ENCODE measurements at regions not wholly inside any gene's neighbourhood (a gene's known extent, or its start where the extent isn't known, plus 50 kb on each side); places are given as distances from the start of the nearest gene placed in this dataset.

DNA sequence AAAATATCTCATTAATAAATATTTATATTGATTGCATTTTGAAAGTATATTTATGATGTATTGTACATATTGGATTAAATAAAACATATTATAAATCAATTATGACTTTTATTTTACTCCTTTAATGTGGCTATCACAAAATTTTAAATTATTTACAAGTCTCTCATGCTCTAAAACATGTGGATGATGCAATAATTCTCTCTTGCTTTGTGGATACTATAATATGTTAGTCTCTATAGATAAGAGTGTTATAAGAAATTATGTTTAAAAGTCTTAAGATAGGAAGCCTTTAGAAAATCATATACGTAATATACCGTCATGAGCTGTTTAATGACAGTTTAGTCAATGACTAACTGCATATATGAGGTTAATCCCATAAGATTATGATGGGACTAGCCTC is 547.4 kb upstream of the ALCAM start:
- DNase-seq (ENCODE audit: low spot score) = no peak
- intact Hi-C loops (cut with DNase I) = no loop called here

DNA sequence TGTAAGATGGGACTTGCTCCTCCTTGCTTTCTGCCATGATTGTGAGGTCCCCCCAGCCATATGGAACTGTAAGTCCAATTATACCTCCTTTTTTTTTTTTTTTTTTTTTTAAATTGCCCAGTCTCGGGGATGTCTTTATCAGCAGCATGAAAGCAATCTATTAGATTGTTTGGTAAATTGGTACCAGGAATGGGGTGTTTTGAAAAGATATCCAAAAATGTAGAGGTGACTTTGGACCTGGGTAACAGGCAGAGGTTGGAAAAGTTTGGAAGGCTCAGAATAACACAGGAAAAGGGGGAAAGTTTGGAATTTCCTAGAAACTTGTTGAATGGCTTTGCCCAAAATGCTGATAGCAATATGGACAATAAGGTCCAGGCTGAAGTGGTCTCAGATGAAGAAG is 545.8 kb upstream of the ALCAM start:
- intact Hi-C loops (cut with DNase I) = no loop called here
- DNase-seq (ENCODE audit: low spot score) = no peak

GRCh38 chr3:104825116-104825515 is 541.6 kb upstream of the ALCAM start:
- no peak for DNase-seq (ENCODE audit: low spot score)
- intact Hi-C loops (cut with DNase I) = no loop called here

DNA sequence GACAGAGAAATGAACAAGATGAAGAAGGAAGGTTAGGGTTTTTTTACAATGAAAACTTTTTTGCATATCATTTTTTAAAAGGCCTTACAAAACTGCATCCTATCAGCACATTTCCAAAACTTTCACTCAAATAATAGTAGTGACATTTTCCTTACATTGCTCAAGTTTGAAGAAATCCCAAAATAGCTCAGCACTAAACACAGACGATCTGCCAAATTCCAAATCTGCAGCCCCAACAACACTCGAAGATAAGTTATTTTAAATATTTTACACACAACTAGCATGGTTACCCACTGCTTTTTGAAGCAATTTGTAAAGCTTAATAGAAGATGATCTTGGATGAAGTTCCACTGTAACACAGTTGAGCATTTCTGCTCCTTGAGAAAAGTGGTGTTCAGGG is 535.6 kb upstream of the ALCAM start:
- intact Hi-C loops (cut with DNase I) = loop anchor here in 1 of 2 donors (5.0 kb wide), 1 partner anchor 1761 kb away; no protein-coding TSS in a partner anchor
- no peak for DNase-seq (ENCODE audit: low spot score)

DNA sequence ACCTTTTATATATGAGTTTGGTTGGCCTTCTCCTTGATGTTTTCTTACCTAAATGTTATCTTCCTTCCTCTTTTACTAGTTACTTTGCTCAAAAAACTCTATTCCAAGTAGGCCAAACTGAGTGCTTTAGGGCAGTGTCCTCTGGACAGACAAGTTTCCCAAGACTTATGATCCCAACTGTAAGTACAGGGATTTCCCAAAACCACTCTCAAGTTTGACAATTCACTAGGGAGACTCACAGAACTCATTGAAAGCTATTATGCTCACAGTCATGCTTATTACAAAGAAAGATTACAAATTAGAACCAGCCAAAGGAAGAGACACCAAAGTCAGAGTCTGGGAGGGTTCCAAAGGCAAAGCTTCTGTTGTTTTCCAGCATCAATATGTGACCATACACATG is 534.2 kb upstream of the ALCAM start:
- no peak for DNase-seq (ENCODE audit: low spot score)
- intact Hi-C loops (cut with DNase I) = loop anchor here in 1 of 2 donors (5.0 kb wide), 1 partner anchor 1760 kb away; no protein-coding TSS in a partner anchor

DNA sequence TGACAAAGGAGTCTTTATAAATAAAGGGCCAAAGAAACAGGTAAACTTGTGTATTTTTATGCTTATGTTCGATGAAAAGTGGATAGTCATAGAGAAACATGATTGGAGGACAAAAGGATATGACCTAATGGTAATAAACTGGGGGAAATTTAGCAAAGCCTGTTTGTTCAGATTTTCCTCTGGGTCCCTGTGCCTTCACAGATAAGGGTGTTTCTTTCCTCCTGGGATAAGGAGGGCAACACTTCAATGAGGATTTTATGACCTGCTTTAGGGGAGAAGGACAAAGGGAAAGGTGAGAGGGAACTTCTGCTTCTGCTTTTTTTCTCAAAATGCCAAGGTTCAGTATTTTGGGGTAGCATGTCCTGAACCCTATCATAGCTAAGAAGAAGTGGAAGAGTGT is 531.3 kb upstream of the ALCAM start:
- DNase-seq (ENCODE audit: low spot score) = no peak
- intact Hi-C loops (cut with DNase I) = no loop called here

DNA sequence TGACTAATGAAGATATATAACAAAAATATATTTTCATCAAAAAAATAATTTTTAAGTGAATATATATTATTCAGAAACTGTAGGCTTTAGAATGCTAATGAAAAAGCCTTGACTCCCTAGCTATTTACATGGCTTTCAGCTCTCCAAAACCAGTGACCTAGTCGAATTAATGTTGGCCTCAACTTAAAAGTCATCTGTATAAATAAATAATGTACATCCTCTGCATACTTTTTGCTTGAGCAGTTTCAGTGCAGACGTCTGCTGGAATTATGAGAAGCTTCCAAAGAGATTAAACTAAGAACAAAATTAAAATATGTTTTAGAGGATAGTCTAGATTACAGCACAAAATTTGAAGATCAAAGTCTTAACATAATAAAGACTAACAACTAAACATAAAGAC is 520.4 kb upstream of the ALCAM start:
- intact Hi-C loops (cut with DNase I) = no loop called here

DNA sequence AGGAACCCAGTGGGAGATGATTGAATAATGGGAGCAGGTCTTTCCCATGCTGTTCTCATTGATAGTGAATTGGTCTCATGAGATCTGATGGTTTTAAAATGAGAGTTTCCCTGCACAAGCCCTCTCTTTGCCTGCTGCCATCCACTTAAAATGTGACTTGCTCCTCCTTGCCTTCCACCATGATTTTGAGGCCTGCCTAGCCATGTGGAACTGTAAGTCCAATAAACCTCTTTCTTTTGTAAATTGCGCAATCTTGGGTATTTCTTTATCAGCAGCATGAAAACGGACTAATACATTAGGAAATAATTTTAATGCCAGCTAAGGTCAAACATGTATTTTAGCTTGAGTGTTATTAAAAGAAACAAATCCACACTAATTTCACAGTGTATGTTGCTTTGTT is 517.6 kb upstream of the ALCAM start:
- intact Hi-C loops (cut with DNase I) = no loop called here
- no peak for DNase-seq (ENCODE audit: low spot score)

More for the DNA sequence above, 520.4 kb upstream of the ALCAM start:
- no peak for DNase-seq (ENCODE audit: low spot score)

DNA sequence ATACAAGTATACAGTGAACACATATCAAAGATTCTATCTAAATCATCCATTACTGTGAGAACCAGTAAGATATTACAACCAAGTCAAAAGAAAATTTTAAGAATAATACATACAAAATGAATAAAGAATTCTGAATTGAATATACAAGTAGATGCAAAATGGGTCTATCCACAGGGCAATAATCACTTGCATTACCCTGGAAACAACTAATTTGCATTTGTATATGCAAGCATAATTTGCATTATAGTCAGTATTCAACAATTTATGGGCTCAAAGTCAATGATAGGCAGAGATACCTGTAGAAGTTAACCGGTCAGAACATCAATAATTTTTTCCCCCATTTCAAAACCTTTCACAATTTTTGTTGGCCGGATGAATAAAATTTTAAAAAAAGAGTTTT is 512.2 kb upstream of the ALCAM start:
- intact Hi-C loops (cut with DNase I) = no loop called here
- no peak for DNase-seq (ENCODE audit: low spot score)

- intact Hi-C loops (cut with DNase I) = no loop called here
- no peak for DNase-seq (ENCODE audit: low spot score)
Observed at GRCh38 chr3:104855702-104856101, 511.0 kb upstream of the ALCAM start.

DNA sequence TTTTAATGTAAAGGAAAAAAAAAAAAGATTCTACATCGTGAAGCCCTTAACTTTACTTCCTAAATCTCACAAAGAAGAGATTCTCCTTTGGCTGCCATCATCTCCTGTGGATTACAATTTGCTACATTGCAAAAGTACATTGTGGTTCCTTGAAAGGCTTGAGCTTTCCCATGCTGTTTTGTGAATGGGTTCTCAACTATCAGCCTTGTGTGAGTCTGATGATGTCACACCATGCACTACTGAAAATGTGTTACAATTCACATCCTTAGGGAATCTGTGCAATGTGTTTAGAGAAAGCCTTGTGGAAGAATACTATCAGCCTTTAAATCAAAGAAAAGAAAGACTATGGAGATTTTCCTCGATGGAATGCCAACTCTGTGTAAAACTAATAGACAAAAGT is 510.0 kb upstream of the ALCAM start:
- no peak for DNase-seq (ENCODE audit: low spot score)
- intact Hi-C loops (cut with DNase I) = no loop called here

DNA sequence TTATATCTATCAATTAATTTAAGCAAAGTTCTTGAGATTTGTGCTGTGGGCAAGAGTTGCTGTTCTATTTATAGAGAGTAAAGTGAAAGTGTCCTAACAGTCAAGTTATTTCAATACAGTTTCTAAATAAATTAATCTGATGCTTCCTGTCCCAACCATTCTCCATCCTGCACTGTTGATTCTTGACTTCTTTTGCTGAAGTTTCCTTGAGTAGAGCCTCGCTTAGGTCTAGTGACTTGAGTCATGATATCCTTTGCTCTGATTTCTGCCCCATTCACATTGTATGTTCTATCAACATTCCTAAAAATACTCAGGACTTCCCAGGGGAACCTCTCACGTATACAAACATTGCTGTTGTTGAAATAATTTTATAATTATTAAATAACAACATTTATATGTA is 498.4 kb upstream of the ALCAM start:
- intact Hi-C loops (cut with DNase I) = no loop called here
- DNase-seq (ENCODE audit: low spot score) = no peak

- DNase-seq (ENCODE audit: low spot score) = no peak
- intact Hi-C loops (cut with DNase I) = no loop called here
Observed at GRCh38 chr3:104870276-104870675, 496.4 kb upstream of the ALCAM start.

DNA sequence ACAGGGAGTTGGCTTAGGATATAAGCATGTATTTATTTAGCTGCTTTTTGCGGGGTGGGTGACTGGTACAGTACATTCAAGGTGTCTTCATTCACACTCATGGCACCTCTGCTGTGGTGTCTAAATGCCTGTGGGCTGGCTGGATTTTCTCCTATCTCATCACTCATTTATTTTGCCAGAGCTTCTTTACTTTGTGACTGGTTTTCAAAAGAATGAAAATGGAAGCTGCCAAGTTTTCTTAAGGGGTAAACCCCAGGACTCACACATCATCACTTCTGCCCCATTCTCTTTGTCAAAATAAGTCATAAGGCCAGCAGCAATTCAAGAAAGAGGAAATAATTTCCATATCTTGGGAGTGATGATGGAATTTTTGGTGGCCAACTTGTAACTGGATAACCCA is 493.4 kb upstream of the ALCAM start:
- intact Hi-C loops (cut with DNase I) = no loop called here
- no peak for DNase-seq (ENCODE audit: low spot score)

DNA sequence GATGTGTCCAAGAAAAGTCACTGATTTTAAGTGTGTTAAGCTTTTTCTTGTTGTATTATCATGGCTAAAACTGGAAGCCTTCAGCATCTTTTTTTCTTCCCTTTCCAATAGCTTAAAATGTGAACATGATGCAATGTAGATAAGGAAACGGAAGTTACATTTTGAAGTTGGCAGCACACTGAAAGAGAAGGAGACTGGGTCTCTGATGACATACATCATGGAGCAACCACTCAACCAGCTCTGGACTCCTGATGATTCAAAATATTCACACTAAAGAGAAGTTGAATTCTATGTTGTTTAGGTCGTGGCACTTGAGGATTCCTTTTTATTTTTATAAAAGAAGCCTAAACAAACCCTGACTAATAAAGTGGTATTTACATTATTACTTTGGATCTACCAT is 488.3 kb upstream of the ALCAM start:
- no peak for DNase-seq (ENCODE audit: low spot score)
- intact Hi-C loops (cut with DNase I) = loop anchor here in 1 of 2 donors (5.0 kb wide), 1 partner anchor 814 kb away; no protein-coding TSS in a partner anchor

GRCh38 chr3:104879919-104880318 is 486.8 kb upstream of the ALCAM start:
- intact Hi-C loops (cut with DNase I) = loop anchor here in 1 of 2 donors (5.0 kb wide), 1 partner anchor 812 kb away; no protein-coding TSS in a partner anchor
- no peak for DNase-seq (ENCODE audit: low spot score)

DNA sequence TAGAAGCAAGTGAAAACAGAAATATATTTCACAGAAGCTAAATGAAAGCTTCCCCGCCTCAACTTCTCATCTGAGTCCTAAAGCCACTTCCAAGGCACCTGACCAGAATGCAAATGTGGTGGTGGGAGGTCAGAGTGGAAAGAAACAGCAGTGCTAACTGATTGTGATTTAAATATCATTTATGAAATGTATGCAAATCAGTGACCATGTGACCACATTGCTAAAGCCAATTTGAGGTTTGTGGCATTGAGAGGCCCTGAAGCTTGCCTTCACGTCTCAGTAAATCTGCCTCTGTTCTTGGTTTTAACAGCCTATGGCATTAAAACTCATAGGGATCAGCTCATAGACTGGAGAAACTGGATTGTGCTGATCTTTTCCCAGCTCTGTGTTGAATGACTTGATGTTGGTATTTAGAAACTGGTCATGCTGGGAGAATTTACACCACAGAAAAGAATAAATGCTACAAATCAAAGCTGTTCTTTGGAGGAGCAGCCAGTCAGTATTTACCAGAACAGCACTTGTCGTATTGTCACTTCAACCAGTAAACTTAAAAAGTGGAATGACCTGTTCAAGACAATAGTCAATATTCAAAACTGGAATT is 481.4 kb upstream of the ALCAM start:
- intact Hi-C loops (cut with DNase I) = no loop called here
- no peak for DNase-seq (ENCODE audit: low spot score)

DNA sequence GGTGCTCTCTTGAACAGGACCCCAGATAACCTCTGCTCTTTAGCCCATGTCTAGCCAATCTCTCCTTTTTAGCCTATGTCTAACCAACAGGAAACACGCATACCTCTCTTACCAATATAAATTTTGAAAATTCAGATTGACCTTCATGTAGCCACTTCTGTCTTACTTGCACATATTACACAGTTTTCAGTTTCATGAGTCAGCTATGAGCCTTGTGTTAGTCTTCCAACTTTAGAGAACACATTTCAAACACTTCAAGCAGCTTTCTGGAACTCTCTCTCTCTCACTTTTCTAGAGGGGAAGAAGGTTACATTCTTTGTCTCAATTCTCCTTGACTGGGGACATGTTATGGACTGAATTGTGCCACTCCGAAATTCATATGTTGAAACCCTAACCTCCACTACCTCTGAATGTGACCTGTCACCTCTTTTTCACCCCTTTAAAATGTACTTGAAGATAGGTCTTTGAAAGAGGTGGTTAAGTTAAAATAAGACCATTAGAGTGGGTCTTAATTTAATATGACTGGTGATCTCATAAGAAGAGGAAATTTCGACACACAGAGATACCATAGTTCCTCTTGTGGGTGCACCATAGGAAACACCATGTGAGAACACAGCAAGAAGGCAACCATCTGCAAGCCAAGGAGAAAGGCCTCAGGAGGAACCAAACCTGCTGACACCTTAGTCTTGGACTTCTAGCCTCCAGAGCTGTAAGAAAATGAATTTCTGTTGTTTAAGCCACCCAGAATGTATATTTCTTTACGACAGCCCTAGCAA is 480.3 kb upstream of the ALCAM start:
- intact Hi-C loops (cut with DNase I) = no loop called here
- DNase-seq (ENCODE audit: low spot score) = no peak

GRCh38 chr3:104887069-104887468 is 479.6 kb upstream of the ALCAM start:
- DNase-seq (ENCODE audit: low spot score) = no peak
- intact Hi-C loops (cut with DNase I) = no loop called here

DNA sequence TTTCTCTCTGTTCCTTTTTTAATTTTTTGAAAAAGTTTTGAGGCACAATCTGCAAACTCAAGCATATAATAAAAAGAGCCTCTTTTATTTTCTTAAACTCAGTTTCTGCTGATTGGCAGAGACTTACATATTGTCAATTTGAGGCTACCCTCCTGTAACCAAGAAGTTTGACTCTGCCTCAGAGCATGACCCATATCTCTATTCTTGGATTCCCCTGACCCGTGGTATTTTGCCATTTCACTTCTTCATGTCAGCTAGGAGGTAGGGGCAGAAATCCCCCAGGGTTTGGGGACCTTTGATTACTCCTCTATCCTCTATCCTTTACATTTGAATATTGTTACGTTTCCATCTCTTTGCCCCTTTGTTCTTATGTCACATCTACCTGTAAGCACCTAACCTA is 479.1 kb upstream of the ALCAM start:
- intact Hi-C loops (cut with DNase I) = no loop called here
- DNase-seq (ENCODE audit: low spot score) = no peak

DNA sequence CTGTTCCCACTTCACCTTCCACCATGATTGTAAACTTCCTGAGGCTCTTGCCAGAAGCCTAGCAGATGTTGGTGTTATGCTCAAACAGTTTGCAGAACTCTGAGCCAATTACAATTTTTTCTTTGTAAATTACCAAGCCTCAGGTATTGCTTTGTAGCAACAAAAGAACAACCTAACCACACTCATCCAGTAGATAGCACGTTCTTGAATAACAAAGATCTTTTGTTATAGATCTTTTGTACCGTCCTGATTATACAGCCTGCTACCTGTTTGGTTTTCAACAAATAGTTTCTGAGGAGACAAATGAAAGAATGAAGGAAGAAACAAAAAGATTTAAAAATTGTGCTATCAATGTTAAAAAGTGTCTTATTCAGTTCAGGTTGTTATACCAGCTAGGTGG is 474.7 kb upstream of the ALCAM start:
- DNase-seq (ENCODE audit: low spot score) = no peak
- intact Hi-C loops (cut with DNase I) = no loop called here
